Right lobe of liver (tissue), 4 donors: ENCODE measurements at regions not wholly inside any gene's neighbourhood (a gene's known extent, or its start where the extent isn't known, plus 50 kb on each side); places are given as distances from the start of the nearest gene placed in this dataset.

Experiments used
- POLR2A ChIP-seq: fragments of 450-650 bp; IDR thresholded peaks from one replicate; pipeline ENCODE4 v1.6.1; 2017; ENCODE audit warnings: antibody characterized with exemption, mild to moderate bottlenecking
- TF ChIP-seq, protein P1 (sequence below), 4 donors: fragments of 200-600 bp in 3 of 4; fragments of 450-650 bp in 1 of 4; IDR thresholded peaks; one replicate each; pipeline versions ENCODE4 v1.5.1 to v1.8.0; 2016 to 2022; ENCODE audit warnings: antibody characterized with exemption in 4 of 4, mild to moderate bottlenecking in 2 of 4
- donor health status: DM: no; HTN: no; CAD: no.
- donor health status: DM: no; HTN: no; CAD: no.
- donor health status: DM: no; HTN: yes; CAD: no.

DNA sequence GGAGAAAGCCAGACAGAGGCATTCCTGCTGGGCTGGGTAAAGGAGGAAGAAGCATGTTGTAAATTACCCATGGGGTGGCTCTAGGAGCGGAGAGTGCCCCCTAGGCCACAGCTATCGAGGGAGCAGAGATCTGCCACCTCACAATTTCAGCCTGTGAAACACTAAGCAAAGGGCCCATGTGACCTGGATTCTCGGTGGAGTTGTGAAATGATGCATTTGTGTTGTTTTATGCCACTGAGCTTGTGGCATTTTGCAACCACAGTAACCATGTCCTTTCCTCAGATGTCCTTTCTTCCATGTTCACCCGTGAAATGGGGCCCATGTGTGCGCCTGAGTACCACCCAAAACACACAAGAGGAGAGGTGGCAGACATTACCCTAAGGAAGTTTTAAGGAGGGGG, 159.3 kb downstream of the SYK start:
- TF ChIP-seq, protein P1, sequence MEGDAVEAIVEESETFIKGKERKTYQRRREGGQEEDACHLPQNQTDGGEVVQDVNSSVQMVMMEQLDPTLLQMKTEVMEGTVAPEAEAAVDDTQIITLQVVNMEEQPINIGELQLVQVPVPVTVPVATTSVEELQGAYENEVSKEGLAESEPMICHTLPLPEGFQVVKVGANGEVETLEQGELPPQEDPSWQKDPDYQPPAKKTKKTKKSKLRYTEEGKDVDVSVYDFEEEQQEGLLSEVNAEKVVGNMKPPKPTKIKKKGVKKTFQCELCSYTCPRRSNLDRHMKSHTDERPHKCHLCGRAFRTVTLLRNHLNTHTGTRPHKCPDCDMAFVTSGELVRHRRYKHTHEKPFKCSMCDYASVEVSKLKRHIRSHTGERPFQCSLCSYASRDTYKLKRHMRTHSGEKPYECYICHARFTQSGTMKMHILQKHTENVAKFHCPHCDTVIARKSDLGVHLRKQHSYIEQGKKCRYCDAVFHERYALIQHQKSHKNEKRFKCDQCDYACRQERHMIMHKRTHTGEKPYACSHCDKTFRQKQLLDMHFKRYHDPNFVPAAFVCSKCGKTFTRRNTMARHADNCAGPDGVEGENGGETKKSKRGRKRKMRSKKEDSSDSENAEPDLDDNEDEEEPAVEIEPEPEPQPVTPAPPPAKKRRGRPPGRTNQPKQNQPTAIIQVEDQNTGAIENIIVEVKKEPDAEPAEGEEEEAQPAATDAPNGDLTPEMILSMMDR (IDR thresholded peaks at IDR 0.05), result no peak
- no peak for TF ChIP-seq POLR2A
